OCI-LY3 (cell line): ENCODE measurements at regions not wholly inside any gene's neighbourhood (a gene's known extent, or its start where the extent isn't known, plus 50 kb on each side); places are given as distances from the start of the nearest gene placed in this dataset.

Source experiments
- H2AFZ ChIP-seq: fragments of 200-600, 300-600 bp; shearing (Covaris generic); 2 replicates; pipeline ENCODE4 v1.6.0; 2014; ENCODE audit warnings: antibody characterized with exemption, low read depth, low read length
- H3K27ac ChIP-seq: fragments of 200-600, 300-600 bp; sonication (generic); 2 replicates; pipeline ENCODE4 v1.5.1; 2014; ENCODE audit warnings: mild to moderate bottlenecking, low read length, moderate library complexity, mixed read lengths
- H3K27me3 ChIP-seq: fragments of 200-600, 300-600 bp; sonication (generic); 2 replicates; pipeline ENCODE4 v1.6.1; 2014; ENCODE audit warnings: low read depth, low read length, mixed read lengths
- H3K36me3 ChIP-seq: fragments of 200-600, 300-600 bp; sonication (generic); replicated peaks from 2 replicates; pipeline ENCODE3; 2014; ENCODE audit warnings: low read depth, low read length, mixed read lengths
- H3K4me1 ChIP-seq: fragments of 300-600, 200-600 bp; sonication (generic); 2 replicates; pipeline ENCODE4 v1.6.1; 2014; ENCODE audit warnings: low read length, mixed read lengths
- H3K4me2 ChIP-seq: fragments of 200-600, 300-600 bp; sonication (generic); 2 replicates; pipeline ENCODE4 v1.6.1; 2014; ENCODE audit warnings: low read length, mixed read lengths
- H3K4me3 ChIP-seq: fragments of 300-600, 200-600 bp; sonication (generic); 2 replicates; pipeline ENCODE4 v1.5.1; 2014; ENCODE audit warnings: antibody characterized with exemption, mild to moderate bottlenecking, low read length, moderate library complexity
- H3K79me2 ChIP-seq: fragments of 300-600, 200-600 bp; shearing (Covaris generic); 2 replicates; pipeline ENCODE4 v1.6.1; 2014; ENCODE audit warnings: mild to moderate bottlenecking, low read length, mixed read lengths
- H3K9ac ChIP-seq: fragments of 300-600, 200-600 bp; shearing (Covaris generic); 2 replicates; pipeline ENCODE4 v1.6.0; 2014; ENCODE audit warnings: mild to moderate bottlenecking, low read length, moderate library complexity
- H3K9me3 ChIP-seq: fragments of 200-600, 300-600 bp; shearing (Covaris generic); 2 replicates; pipeline ENCODE4 v1.6.1; 2014; ENCODE audit warnings: low read length, mixed read lengths; ENCODE audit not compliant: insufficient read depth
- H4K20me1 ChIP-seq: fragments of 200-600, 300-600 bp; sonication (generic); 2 replicates; pipeline ENCODE4 v1.6.1; 2016; ENCODE audit warnings: low read length, mixed read lengths; ENCODE audit not compliant: insufficient read depth
- CTCF ChIP-seq: fragments of 200-600, 300-600 bp; sonication (generic); IDR thresholded peaks from 2 replicates; pipeline ENCODE4 v1.5.1; 2014; ENCODE audit warnings: antibody characterized with exemption, low read length, low read depth
- EZH2phosphoT487 ChIP-seq: fragments of 200-600 bp; shearing (Covaris generic); IDR thresholded peaks from 2 replicates; pipeline ENCODE4 v1.6.1; 2018; ENCODE audit warnings: antibody characterized with exemption, mixed run types, low read depth

- no peak overlapping the region for H3K4me2 ChIP-seq
- H2AFZ ChIP-seq, result no peak overlapping the region
- H3K9ac ChIP-seq, result no peak overlapping the region
- TF ChIP-seq EZH2phosphoT487 (no peak), CTCF (no peak)
- H4K20me1 ChIP-seq, result no peaks in the 10 kb centered on the region
- no peak overlapping the region for H3K27ac ChIP-seq
- 0 out of 2 replicates have a peak, but pooled peaks cover 2% of the 10 kb centered on the region for H3K4me1 ChIP-seq
- no peaks in the 10 kb centered on the region for H3K9me3 ChIP-seq
- no peaks in the 10 kb centered on the region for H3K36me3 ChIP-seq
- H3K27me3 ChIP-seq, result no peaks in the 10 kb centered on the region
- H3K79me2 ChIP-seq, result no peaks in the 10 kb centered on the region
- H3K4me3 ChIP-seq, result no peak overlapping the region
These were observed 160.2 kb downstream of the SH2D4B start for GRCh38 chr10:80697926-80698325.

- Histone ChIP-seq H3K36me3 (no peaks in the 10 kb centered on the region), H3K4me3 (no peak overlapping the region), H3K27ac (no peak overlapping the region), H3K9ac (no peak overlapping the region), H3K4me1 (no peaks in the 10 kb centered on the region), H2AFZ (no peak overlapping the region), H3K27me3 (no peaks in the 10 kb centered on the region), H3K4me2 (no peak overlapping the region), H3K9me3 (no peaks in the 10 kb centered on the region), H4K20me1 (no peaks in the 10 kb centered on the region), H3K79me2 (no peaks in the 10 kb centered on the region)
- TF ChIP-seq EZH2phosphoT487 (no peak), CTCF (peak; percentile 63)
These were observed 161.9 kb downstream of the SH2D4B start for GRCh38 chr10:80699602-80700039.

GRCh38 chr10:80700252-80700651 lies 162.6 kb downstream of the SH2D4B start:
- no peak overlapping the region for H3K4me2 ChIP-seq
- H3K4me3 ChIP-seq, result no peak overlapping the region
- no peak overlapping the region for H2AFZ ChIP-seq
- H3K4me1 ChIP-seq, result no peaks in the 10 kb centered on the region
- H4K20me1 ChIP-seq, result no peaks in the 10 kb centered on the region
- H3K27ac ChIP-seq, result no peak overlapping the region
- H3K9me3 ChIP-seq, result no peaks in the 10 kb centered on the region
- no peak overlapping the region for H3K9ac ChIP-seq
- no peaks in the 10 kb centered on the region for H3K79me2 ChIP-seq
- TF ChIP-seq EZH2phosphoT487 (no peak), CTCF (no peak)
- no peaks in the 10 kb centered on the region for H3K36me3 ChIP-seq
- H3K27me3 ChIP-seq, result no peaks in the 10 kb centered on the region

GRCh38 chr10:80700760-80701444 lies 163.2 kb downstream of the SH2D4B start:
- Histone ChIP-seq H3K4me3 (no peak overlapping the region), H3K9me3 (no peaks in the 10 kb centered on the region), H2AFZ (no peak overlapping the region), H3K4me2 (no peak overlapping the region), H4K20me1 (no peaks in the 10 kb centered on the region), H3K36me3 (no peaks in the 10 kb centered on the region), H3K4me1 (no peaks in the 10 kb centered on the region), H3K27ac (no peak overlapping the region), H3K79me2 (no peaks in the 10 kb centered on the region), H3K27me3 (no peaks in the 10 kb centered on the region), H3K9ac (no peak overlapping the region)
- TF ChIP-seq CTCF (no peak), EZH2phosphoT487 (no peak)
